Dendritic cell treated with granulocyte-macrophage colony-stimulating factor and Interleukin-4, amounts not matched to agents 40 ng/mL and 50 ng/mL, for 4 days (primary cell): ENCODE measurements at regions not wholly inside any gene's neighbourhood (a gene's known extent, or its start where the extent isn't known, plus 50 kb on each side); places are given as distances from the start of the nearest gene placed in this dataset.
"Not testable (repeated sequence)": the region's sequence is repeated elsewhere in the genome, so short reads cannot be mapped to it uniquely, and the experiment has no call there.

Source experiments
- H3K27ac Mint-ChIP-seq: one replicate; pipeline ENCODE4 v1.8.0; 2022; ENCODE audit warnings: mild to moderate bottlenecking, mixed read lengths
- H3K27me3 Mint-ChIP-seq: one replicate; pipeline ENCODE4 v1.8.0; 2022; ENCODE audit warnings: mild to moderate bottlenecking, mixed read lengths
- H3K36me3 Mint-ChIP-seq: one replicate; pipeline ENCODE4 v1.8.0; 2022; ENCODE audit warnings: low read depth, mixed read lengths
- H3K4me1 Mint-ChIP-seq: one replicate; pipeline ENCODE4 v1.8.0; 2022; ENCODE audit warnings: low read depth, mixed read lengths
- H3K4me3 Mint-ChIP-seq: one replicate; pipeline ENCODE4 v1.8.0; 2022; ENCODE audit warnings: mild to moderate bottlenecking, moderate library complexity, mixed read lengths
- H3K9me3 Mint-ChIP-seq: one replicate; pipeline ENCODE4 v1.8.0; 2022; ENCODE audit warnings: mixed read lengths
- intact Hi-C: fragments of 100-400 bp; cut with micrococcal nuclease; formaldehyde crosslinking; loops from one replicate; pipeline ENCODE4 v1.15.0; 2022

DNA sequence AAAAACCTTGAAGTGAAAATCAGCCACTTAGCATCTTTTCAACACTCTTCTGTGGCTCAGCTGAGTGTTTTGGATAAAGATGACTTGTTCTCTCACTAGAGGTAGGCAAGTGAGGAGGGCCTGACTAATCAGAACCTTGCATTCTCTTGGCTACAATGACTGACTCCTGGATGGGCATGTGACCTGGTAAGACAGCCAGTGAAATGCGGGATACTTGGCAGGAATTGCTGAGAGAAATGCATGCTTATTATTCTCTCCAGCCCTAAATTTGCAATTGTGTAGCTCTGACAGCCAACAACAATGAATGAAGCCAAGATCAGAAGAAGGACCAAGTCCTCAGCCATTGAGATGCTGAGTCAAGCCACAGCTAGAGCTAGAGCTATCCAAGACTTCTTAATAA is 490.5 kb upstream of the ZNF608 start:
- Mint-ChIP-seq H3K4me1 (no peaks in the 10 kb centered on the region), H3K27me3 (no peaks in the 10 kb centered on the region), H3K4me3 (no peak overlapping the region), H3K9me3 (peaks cover 2% of the 10 kb centered on the region), H3K36me3 (no peaks in the 10 kb centered on the region), H3K27ac (no peak overlapping the region)
- intact Hi-C loops: no loop called here

DNA sequence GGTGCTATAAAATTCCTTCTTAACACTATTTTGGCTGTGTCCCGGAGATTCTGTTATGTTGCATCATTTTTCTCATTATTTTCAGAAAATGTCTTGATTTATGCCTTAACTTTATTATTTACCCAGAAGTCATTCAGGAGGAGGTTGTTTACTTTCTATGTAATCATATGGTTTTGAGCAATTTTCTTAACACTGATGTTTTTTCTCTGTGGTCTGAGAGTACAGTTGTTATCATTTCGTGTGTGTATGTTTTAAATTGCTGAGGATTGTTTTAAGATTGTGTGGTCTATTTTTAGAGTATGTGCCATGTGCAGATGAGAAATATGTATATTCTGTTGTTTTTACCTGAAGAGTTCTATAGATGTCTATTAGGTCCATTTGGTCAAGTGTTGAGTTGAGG is 498.1 kb upstream of the ZNF608 start:
- no peak overlapping the region for H3K27ac Mint-ChIP-seq
- H3K9me3 Mint-ChIP-seq: peaks cover 30% of the 10 kb centered on the region
- H3K4me1 Mint-ChIP-seq: no peaks in the 10 kb centered on the region
- no peaks in the 10 kb centered on the region for H3K36me3 Mint-ChIP-seq
- H3K4me3 Mint-ChIP-seq: no peak overlapping the region
- H3K27me3 Mint-ChIP-seq: no peaks in the 10 kb centered on the region
- intact Hi-C loops: no loop called here

DNA sequence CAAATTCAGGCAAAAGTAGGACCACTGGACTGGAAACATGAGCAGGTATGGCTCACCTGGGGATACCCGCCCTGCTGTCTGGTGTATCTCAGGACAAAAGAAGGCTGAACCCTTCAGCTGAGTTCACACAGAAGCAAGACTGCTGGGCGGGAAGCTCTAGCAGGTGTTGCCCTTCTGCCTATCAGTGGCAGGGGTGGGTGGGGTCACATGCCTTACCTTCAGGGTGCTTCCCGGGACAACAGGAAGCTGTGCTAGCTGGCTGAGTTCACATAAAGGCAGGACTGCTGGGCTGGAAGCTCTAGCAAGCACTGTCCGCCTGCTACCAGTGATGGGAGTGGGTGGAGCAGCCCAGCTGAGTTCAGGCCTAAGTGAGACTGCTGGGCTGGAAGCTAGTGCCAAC is 498.8 kb upstream of the ZNF608 start:
- Mint-ChIP-seq H3K27me3 (no peaks in the 10 kb centered on the region), H3K27ac (no peak overlapping the region), H3K36me3 (no peaks in the 10 kb centered on the region), H3K4me1 (no peaks in the 10 kb centered on the region), H3K4me3 (no peak overlapping the region), H3K9me3 (peaks cover 30% of the 10 kb centered on the region)
- intact Hi-C loops: no loop called here

DNA sequence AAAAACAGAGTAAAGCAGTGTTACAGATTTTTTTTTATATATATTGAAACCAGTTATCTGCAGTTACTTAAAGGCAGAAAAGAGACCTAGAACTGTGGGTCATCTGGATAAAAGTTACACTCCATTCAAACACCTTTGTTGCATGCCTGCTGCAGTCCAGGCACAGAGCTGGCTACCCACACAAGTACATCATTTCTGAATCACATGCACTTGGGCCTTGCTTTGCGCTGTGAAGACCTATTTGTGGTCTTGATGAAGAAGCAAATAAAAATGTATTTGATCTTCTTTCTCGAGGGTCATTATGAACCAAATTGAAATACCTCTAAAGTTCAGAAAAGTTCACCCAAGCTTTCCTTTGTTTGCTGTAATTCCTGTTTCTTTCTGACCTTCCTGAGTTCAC is 503.0 kb upstream of the ZNF608 start:
- Mint-ChIP-seq H3K4me3 (no peak overlapping the region), H3K27me3 (no peaks in the 10 kb centered on the region), H3K36me3 (no peaks in the 10 kb centered on the region), H3K27ac (no peak overlapping the region), H3K9me3 (peaks cover 39% of the 10 kb centered on the region), H3K4me1 (no peaks in the 10 kb centered on the region)
- intact Hi-C loops: no loop called here

DNA sequence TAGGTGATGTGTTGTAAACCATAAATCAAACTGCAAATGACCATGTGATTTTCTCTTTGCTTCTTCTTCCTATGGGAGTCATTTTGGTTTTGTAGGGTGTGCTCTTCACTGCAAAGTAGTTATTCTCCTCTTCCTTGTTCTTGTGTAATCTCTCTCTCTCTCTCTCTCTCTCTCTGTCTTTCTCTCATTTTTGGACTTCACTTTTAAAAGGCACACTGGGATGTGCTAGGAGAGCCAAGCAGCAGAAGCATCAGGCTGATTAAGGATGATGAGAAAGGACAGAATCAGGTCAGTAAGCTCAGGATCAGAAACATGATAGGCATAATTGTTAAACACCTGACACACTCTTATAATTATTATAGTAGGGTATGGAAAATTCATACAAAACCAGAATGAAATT is 505.3 kb upstream of the ZNF608 start:
- H3K36me3 Mint-ChIP-seq: no peaks in the 10 kb centered on the region
- no peaks in the 10 kb centered on the region for H3K4me1 Mint-ChIP-seq
- intact Hi-C loops: no loop called here
- H3K9me3 Mint-ChIP-seq: peaks cover 37% of the 10 kb centered on the region
- H3K27ac Mint-ChIP-seq: no peak overlapping the region
- no peak overlapping the region for H3K4me3 Mint-ChIP-seq
- H3K27me3 Mint-ChIP-seq: no peaks in the 10 kb centered on the region

DNA sequence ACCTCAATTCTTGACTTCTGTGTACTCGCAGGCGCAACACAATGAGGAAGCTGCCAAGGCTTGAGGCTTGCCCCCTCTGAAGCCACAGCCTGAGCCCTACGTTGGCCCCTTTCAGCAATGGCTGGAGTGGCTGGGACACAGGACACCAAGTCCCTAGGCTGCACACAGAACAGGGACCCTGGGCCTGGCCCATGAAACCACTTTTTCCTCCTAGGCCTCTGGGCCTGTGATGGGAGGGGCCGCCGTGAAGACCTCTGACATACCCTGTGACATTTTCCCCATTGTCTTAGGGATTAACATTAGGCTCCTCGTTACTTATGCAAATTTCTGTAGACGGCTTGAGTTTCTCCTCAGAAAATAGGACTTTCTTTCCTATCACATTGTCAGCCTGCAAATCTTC is 507.2 kb upstream of the ZNF608 start:
- H3K27me3 Mint-ChIP-seq, H3K27ac Mint-ChIP-seq, H3K4me3 Mint-ChIP-seq, H3K4me1 Mint-ChIP-seq, H3K36me3 Mint-ChIP-seq, intact Hi-C loops: not testable (repeated sequence)
- peaks cover 37% of the 10 kb centered on the region for H3K9me3 Mint-ChIP-seq

DNA sequence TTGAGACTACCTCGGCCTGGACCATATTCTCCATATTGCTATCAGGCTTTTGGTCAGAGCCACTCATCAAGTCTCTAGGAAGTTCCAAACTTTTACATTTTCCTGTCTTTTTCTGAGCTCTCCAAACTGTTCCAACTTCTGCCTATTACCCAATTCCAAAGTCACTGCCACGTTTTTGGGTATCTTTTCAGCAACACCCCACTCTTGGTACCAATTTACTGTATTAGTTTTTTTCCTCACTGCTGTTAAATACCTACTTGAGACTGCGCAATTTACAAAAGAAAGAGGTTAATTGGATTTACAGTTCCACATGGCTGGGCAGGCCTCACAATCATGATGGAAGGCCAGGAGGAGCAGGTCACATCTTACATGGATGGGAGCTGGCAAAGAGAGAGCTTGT is 507.8 kb upstream of the ZNF608 start:
- peaks cover 37% of the 10 kb centered on the region for H3K9me3 Mint-ChIP-seq

DNA sequence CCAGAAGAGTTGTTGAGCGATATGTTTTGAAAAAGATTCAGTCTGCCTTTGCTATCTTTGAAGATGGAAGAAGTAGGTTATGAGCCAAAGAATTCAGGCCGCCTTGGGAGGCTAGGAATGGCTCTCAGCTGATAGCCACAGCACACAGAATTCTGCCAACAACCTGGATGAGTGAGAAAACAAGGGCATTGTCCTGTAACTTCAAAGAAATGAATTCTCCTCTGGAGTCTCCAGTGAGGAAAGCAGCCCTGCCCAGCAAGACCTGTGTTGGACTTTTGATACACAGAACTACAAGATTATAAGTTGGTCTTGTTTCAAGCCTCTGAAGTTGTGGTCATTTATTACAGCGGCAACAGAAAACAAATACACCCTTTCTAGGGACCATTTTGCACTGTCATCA is 509.9 kb upstream of the ZNF608 start:
- intact Hi-C loops: no loop called here
- Mint-ChIP-seq H3K27me3 (no peaks in the 10 kb centered on the region), H3K4me1 (no peaks in the 10 kb centered on the region), H3K27ac (no peak overlapping the region), H3K9me3 (peaks cover 36% of the 10 kb centered on the region), H3K36me3 (no peaks in the 10 kb centered on the region), H3K4me3 (no peak overlapping the region)

More for the DNA sequence above, 507.8 kb upstream of the ZNF608 start:
- Mint-ChIP-seq H3K27ac (no peak overlapping the region), H3K4me1 (no peaks in the 10 kb centered on the region), H3K27me3 (no peaks in the 10 kb centered on the region), H3K4me3 (no peak overlapping the region), H3K36me3 (no peaks in the 10 kb centered on the region)
- intact Hi-C loops: no loop called here

DNA sequence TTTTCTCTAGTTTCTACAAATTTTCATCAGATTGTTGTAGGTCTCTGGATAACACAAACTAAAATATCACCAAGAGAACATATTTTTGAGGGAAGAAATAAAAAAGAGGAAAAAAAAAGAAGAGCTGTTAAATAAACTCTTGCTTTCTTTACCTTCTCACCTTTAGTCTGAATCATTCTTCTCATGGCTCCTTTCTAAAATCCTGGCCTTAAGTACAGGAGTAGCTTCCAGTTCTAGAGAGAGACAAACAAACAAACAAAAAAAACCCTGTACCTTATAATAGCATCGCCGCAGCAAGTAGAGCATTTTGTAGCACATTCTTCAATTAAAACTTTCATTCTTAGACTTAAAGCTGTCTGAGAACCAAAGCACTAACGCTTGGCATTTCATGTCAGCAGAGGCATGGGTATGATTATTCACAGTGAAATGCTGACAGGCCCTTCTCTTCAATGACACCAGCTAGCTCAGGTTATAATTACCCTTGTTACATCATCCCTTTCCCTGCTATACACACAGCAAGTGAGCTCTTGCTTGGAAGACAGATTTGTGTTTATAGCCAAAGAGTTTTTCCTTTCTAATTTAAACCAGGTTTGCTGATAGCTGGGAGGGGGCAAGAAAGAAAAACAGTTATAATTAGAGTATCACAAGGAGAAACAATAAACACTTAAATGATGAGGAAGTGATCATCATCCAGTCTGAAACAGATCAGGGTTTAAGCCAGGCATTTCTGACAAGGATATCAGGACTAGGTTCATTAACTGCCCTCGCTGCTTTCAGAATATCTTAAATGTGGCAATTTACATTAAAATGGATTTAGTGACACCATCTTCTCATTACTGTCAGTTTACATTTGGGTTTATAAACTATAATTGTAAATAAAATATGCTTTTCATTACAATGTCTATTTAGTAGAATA is 510.9 kb upstream of the ZNF608 start:
- no peaks in the 10 kb centered on the region for H3K27me3 Mint-ChIP-seq
- H3K36me3 Mint-ChIP-seq: no peaks in the 10 kb centered on the region
- no peak overlapping the region for H3K27ac Mint-ChIP-seq
- intact Hi-C loops: no loop called here
- peaks cover 26% of the 10 kb centered on the region for H3K9me3 Mint-ChIP-seq
- H3K4me3 Mint-ChIP-seq: no peak overlapping the region
- no peaks in the 10 kb centered on the region for H3K4me1 Mint-ChIP-seq

DNA sequence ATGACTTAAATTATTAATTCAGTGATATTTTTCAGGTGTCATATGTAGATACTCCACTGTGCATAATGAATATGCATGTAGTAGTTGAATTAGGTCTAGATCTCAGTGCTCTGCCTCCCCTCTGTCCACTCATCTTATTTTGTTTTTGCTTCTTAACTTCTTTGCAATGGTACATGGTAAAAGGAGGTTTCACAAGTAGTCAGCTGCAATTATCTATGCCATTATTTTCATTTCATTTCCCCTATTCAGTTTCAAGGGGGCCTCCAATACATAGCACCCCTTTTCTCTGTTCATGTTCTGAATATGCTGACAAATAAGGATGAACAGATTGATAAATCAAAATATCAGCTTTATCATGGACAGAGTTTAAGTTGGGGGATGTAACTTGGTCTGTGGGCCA is 511.6 kb upstream of the ZNF608 start:
- Mint-ChIP-seq H3K27ac (no peak overlapping the region), H3K36me3 (no peaks in the 10 kb centered on the region), H3K27me3 (no peaks in the 10 kb centered on the region), H3K4me1 (no peaks in the 10 kb centered on the region), H3K4me3 (no peak overlapping the region), H3K9me3 (peaks cover 19% of the 10 kb centered on the region)
- intact Hi-C loops: no loop called here

DNA sequence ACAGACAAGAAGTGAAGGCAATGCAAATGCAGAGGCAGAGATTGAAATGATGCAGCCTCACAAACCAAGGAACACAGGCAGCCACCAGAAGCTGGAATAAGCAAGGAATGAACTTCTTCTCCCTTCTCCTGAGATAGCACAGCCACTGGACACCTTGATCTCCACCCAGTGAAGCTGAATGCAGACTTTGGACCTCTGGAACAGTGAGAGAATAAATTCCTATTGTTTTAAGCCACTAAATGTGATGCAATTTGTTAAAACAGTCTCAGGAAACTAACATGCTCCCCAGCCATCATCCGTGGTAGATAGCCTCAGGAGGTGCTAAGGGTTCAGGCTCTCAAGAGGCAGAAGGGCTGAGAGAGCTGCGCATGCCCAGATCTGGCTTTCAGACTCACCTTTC is 512.2 kb upstream of the ZNF608 start:
- intact Hi-C loops: no loop called here

DNA sequence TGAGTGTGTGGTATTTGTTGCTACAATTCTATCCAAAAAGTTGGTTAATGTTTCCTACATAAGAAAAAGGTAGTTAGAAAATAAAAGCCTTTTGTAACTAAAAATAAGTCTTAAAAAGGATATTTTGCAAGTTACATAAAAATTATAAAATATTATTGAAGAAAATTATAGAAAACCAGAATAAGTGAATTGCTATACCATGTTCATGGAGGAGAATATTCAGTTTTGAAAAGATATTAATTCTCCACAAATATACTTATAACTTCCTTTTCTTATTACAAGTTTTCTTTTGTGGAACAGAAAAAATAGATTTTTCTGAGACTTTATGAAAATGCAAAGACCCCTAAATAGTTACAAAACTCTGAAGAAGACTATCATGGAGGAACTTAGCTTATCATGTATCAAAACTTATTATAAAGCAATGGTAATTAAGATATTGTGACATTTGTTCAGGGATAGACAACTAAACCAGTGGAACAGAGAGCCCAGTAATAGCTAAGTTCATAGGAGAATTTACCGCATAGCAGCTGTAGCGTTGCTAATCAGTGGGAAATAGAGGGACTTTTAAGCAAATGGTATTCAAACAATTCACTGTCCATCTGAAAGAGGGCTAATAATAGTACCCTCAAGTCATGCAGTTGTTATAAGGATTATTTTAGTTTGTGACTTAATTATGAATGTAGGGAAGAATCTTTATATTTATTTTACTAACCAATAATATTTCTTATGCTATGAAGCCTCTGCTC is 515.2 kb upstream of the ZNF608 start:
- H3K27me3 Mint-ChIP-seq: no peaks in the 10 kb centered on the region
- peaks cover 11% of the 10 kb centered on the region for H3K9me3 Mint-ChIP-seq

More for the DNA sequence above, 512.2 kb upstream of the ZNF608 start:
- peaks cover 13% of the 10 kb centered on the region for H3K9me3 Mint-ChIP-seq
- no peak overlapping the region for H3K4me3 Mint-ChIP-seq
- H3K4me1 Mint-ChIP-seq: no peaks in the 10 kb centered on the region
- no peak overlapping the region for H3K27ac Mint-ChIP-seq
- H3K27me3 Mint-ChIP-seq: no peaks in the 10 kb centered on the region
- no peaks in the 10 kb centered on the region for H3K36me3 Mint-ChIP-seq

DNA sequence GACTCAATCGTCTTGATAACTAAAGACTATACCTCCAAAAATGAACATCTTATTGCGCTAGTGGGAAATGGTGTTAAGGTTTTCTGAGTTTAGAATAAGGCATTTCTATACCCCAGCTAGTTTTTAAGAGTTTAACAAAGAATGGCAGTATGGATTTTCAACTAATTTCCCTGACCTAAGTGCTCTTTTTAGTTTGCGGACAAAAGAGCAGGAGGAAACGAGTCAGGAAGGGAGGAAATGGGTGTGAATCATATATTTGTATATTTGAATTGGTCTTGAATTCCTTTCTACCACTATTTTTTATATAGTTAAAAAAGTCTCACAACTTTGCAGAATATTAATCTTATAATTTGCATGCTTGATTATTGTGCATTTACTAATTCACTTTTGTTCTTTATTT is 516.3 kb upstream of the ZNF608 start:
- intact Hi-C loops: no loop called here
- Mint-ChIP-seq H3K36me3 (no peaks in the 10 kb centered on the region), H3K27me3 (no peaks in the 10 kb centered on the region), H3K27ac (no peak overlapping the region), H3K4me1 (no peaks in the 10 kb centered on the region), H3K4me3 (no peak overlapping the region), H3K9me3 (peaks cover 11% of the 10 kb centered on the region)

More for the DNA sequence above, 515.2 kb upstream of the ZNF608 start:
- Mint-ChIP-seq H3K36me3 (no peaks in the 10 kb centered on the region), H3K4me1 (no peaks in the 10 kb centered on the region), H3K27ac (no peak overlapping the region), H3K4me3 (no peak overlapping the region)
- intact Hi-C loops: no loop called here

DNA sequence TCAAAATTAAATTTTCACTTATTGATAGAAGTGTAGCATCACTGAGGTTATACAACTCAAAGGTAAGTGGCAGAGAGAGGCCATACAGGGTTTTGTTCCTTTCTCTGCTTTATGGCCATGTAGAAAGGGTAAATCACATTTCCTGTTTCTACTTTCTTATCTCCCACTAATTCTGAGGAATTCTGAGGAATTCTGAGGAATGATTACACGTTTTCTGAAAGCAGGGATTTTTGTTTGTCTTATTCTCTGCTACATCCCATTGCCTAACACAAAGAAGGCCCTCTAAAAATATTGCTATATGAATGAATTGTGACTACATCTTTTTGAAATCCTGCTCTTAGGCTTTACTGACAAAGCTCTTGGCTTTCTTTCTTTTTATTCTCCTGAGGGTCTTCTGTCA is 516.9 kb upstream of the ZNF608 start:
- Mint-ChIP-seq H3K4me1 (no peaks in the 10 kb centered on the region), H3K27me3 (no peaks in the 10 kb centered on the region), H3K9me3 (peaks cover 11% of the 10 kb centered on the region), H3K4me3 (no peak overlapping the region), H3K27ac (no peak overlapping the region), H3K36me3 (no peaks in the 10 kb centered on the region)
- intact Hi-C loops: no loop called here
